Tibial artery (tissue), 4 donors: ENCODE measurements at regions not wholly inside any gene's neighbourhood (a gene's known extent, or its start where the extent isn't known, plus 50 kb on each side); places are given as distances from the start of the nearest gene placed in this dataset.
A peak's percentile ranks its signal among the peaks of the same experiment; 100 is the strongest.
"Not testable (repeated sequence)": the region's sequence is repeated elsewhere in the genome, so short reads cannot be mapped to it uniquely, and the experiment has no call there.

Source experiments
- DNase-seq, 2 donors: peaks; one replicate each; pipeline ENCODE4 v3.0.0-alpha.2; 2019
- H3K27ac ChIP-seq, 2 donors: fragments of 200-600 bp; sonication (generic) in 1 of 2; 1 replicate in 1 of 2; 2 replicates in 1 of 2; pipeline ENCODE4 v1.5.1; 2018 to 2019; ENCODE audit warnings: mild to moderate bottlenecking in 1 of 2
- H3K27me3 ChIP-seq, 2 donors: fragments of 200-600 bp; sonication (generic) in 1 of 2; one replicate each; pipeline versions ENCODE4 v1.5.1 to v1.6.0; 2016 to 2019
- H3K36me3 ChIP-seq, 3 donors: fragments of 200-600 bp; sonication (generic) in 2 of 3; one replicate each; pipeline ENCODE4 v1.5.1; 2016 to 2019; ENCODE audit warnings: mild to moderate bottlenecking in 2 of 3
- H3K4me1 ChIP-seq, 4 donors: fragments of 200-600 bp; sonication (generic) in 2 of 4; 1 replicate in 3 of 4; 2 replicates in 1 of 4; pipeline ENCODE4 v1.5.1; 2016 to 2019
- H3K4me3 ChIP-seq, 2 donors: fragments of 200-600 bp; sonication (generic) in 1 of 2; 1 replicate in 1 of 2; 2 replicates in 1 of 2; pipeline ENCODE4 v1.5.1; 2018 to 2019; ENCODE audit warnings: mild to moderate bottlenecking in 2 of 2
- H3K9me3 ChIP-seq, 3 donors: fragments of 200-600 bp; sonication (generic) in 1 of 3; one replicate each; pipeline ENCODE4 v1.5.1; 2016 to 2019
- intact Hi-C: fragments of 100-400 bp; cut with DNase I; formaldehyde crosslinking; loops from one replicate; pipeline ENCODE4 v1.15.0; 2023; ENCODE audit warnings: low total_unique reads
- TF ChIP-seq, protein P1 (sequence below), 2 experiments: fragments of 200-600 bp in 1 of 2; fragments of 450-650 bp in 1 of 2; IDR thresholded peaks; one replicate each; pipeline ENCODE4 v1.5.1; 2017 to 2019; ENCODE audit warnings: antibody characterized with exemption in 2 of 2, mild to moderate bottlenecking in 1 of 2, moderate library complexity in 1 of 2

DNA sequence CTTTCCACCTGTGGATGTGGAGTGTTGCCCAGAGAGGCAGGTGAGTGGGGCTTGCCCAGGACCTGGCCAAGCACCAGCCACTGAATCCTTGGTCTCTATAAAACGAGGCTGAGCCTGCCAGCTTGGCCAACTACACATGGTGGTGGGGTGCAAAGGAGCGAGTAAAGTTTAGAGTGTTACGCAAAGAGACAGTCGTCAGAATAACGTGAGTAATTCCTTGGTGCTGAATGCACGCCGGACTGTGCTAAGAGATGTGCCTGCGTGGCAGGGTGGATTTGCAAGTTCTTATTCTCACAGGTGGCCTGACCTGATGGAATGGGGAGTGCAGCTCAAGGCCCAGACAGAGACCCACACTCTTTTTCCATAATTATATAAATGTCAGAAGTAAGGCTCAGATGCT, 88.6 kb upstream of the B3GAT1 start:
- H3K27ac ChIP-seq: no peak overlapping the region
- intact Hi-C loops: no loop called here
- peak in 1 of 2 donors; percentile 32 for DNase-seq
- H3K27me3 ChIP-seq: peaks cover 0 to 26% of the 10 kb centered on the region in 2 donors
- no peaks in the 10 kb centered on the region for H3K36me3 ChIP-seq
- H3K9me3 ChIP-seq: peaks cover 0 to 4% (median 0%) of the 10 kb centered on the region in 3 donors
- H3K4me1 ChIP-seq: no peaks in the 10 kb centered on the region
- no peak overlapping the region for H3K4me3 ChIP-seq
- TF ChIP-seq, protein P1, sequence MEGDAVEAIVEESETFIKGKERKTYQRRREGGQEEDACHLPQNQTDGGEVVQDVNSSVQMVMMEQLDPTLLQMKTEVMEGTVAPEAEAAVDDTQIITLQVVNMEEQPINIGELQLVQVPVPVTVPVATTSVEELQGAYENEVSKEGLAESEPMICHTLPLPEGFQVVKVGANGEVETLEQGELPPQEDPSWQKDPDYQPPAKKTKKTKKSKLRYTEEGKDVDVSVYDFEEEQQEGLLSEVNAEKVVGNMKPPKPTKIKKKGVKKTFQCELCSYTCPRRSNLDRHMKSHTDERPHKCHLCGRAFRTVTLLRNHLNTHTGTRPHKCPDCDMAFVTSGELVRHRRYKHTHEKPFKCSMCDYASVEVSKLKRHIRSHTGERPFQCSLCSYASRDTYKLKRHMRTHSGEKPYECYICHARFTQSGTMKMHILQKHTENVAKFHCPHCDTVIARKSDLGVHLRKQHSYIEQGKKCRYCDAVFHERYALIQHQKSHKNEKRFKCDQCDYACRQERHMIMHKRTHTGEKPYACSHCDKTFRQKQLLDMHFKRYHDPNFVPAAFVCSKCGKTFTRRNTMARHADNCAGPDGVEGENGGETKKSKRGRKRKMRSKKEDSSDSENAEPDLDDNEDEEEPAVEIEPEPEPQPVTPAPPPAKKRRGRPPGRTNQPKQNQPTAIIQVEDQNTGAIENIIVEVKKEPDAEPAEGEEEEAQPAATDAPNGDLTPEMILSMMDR (IDR thresholded peaks at IDR 0.05): no peak

DNA sequence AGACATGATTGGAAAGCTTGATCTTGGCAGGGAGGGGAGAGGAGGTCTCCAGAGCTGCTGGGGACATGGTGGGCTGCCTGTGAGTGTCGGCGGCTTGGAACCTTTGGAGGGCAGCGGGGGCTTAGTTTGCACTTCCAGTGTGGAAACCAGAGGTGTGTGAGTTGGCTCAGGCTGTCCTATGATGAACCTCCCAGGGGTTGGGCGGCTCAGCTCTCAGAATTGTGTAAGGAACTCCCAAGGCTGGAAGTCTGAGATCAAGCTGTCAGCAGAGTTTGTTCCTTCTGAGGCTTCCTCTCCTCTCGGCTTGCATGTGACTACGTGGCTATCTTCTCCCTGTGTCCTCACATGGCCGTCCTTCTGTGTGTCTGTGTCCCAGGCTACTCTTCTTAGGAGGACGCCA, 87.9 kb upstream of the B3GAT1 start:
- H3K4me3 ChIP-seq: no peak overlapping the region
- no peaks in the 10 kb centered on the region for H3K36me3 ChIP-seq
- H3K4me1 ChIP-seq: no peaks in the 10 kb centered on the region
- intact Hi-C loops: no loop called here
- peaks cover 0 to 4% (median 0%) of the 10 kb centered on the region in 3 donors for H3K9me3 ChIP-seq
- H3K27ac ChIP-seq: no peak overlapping the region
- H3K27me3 ChIP-seq: peaks cover 0 to 26% of the 10 kb centered on the region in 2 donors
- TF ChIP-seq, protein P1 (IDR thresholded peaks at IDR 0.05): no peak
- peak in 1 of 2 donors; percentile 57 for DNase-seq

DNA sequence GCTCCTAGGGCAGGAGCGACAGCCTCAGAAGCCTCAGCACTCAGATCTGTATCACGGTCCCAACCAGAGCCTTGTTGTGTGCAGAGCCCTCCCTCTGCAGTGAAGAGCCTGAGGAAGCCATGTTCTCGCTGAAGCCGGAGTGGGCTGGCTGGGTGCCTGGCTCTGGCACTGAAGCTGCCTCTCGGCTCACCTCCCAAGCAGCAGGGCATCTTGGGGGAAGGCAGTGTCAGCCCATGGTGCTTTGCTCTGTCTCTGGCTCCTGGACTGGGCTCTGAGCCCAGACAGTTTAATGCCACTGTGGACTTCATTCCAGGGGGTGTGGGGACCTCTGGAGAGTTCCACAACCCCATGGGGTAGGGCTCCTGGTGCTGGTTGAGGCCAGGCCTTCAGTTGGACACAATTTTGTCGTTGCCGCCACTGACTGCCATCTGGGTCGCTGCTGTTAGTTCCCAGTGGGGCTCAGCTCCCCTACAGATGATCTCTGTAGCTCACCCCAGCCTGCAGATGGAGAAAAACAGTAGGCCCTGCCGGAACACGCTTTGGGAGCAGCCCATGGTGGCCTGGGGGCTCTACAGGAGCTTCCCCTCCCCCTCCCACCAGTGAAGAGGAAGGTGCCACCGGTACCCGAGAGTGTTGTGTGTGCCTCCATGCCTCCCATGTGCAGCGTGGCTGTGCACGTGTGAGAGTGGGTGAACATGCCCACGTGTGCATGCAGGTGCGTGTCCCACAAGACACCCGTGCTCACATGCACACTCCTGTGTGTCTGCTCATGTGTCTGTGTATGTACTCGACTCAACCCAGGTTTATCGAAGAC, 86.5 kb upstream of the B3GAT1 start:
- intact Hi-C loops: no loop called here

DNA sequence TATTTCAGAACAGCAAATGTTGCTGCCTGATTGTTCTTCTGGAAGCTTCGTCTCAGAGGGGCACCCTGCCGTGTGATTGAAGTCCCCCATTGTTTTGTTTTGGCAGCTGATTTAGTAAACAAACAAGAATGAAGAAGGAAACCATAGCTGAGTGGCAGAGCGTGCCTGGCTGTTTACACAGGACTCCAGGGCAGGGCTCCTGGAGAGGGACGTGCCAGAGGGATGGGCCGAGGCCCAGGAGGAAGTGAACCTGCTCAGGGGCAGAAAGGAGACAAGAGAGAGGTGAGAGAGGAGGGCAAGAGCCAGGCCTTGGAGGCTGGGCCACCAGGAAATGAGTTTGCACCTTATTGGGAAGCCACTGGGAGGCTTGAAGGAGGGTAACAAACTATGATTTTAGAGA, 85.5 kb upstream of the B3GAT1 start:
- Histone ChIP-seq H3K9me3 (peaks cover 0 to 4% (median 0%) of the 10 kb centered on the region in 3 donors), H3K4me3 (no peak overlapping the region), H3K27me3 (peaks cover 0 to 19% of the 10 kb centered on the region in 2 donors), H3K4me1 (no peaks in the 10 kb centered on the region), H3K27ac (no peak overlapping the region), H3K36me3 (no peaks in the 10 kb centered on the region)
- intact Hi-C loops: no loop called here
- DNase-seq: peak in 1 of 2 donors; percentile 28
- TF ChIP-seq, protein P1 (IDR thresholded peaks at IDR 0.05): no peak

More for the DNA sequence above, 86.5 kb upstream of the B3GAT1 start:
- Histone ChIP-seq H3K36me3 (no peaks in the 10 kb centered on the region), H3K9me3 (peaks cover 0 to 4% (median 0%) of the 10 kb centered on the region in 3 donors), H3K27ac (no peak overlapping the region), H3K4me1 (no peaks in the 10 kb centered on the region), H3K27me3 (peaks cover 0 to 26% of the 10 kb centered on the region in 2 donors), H3K4me3 (no peak overlapping the region)
- DNase-seq: peak in 1 of 2 donors; percentile 42
- TF ChIP-seq, protein P1 (IDR thresholded peaks at IDR 0.05): no peak

DNA sequence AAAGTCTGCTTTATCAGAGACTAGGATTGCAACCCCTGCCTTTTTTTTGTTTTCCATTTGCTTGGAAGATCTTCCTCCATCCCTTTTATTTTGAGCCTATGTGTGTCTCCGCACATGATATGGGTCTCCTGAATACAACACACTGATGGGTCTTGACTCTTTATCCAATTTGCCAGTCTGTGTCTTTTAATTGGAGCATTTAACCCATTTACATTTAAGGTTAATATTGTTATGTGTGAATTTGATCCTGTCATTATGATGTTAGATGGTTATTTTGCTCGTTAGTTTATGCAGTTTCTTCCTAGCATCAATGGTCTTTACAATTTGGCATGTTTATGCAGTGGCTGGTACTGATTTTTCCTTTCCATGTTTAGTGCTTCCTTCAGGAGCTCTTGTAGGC, 84.0 kb upstream of the B3GAT1 start:
- intact Hi-C loops, H3K4me3 ChIP-seq, H3K27me3 ChIP-seq, H3K36me3 ChIP-seq, DNase-seq, H3K27ac ChIP-seq, H3K9me3 ChIP-seq, H3K4me1 ChIP-seq: not testable (repeated sequence)

DNA sequence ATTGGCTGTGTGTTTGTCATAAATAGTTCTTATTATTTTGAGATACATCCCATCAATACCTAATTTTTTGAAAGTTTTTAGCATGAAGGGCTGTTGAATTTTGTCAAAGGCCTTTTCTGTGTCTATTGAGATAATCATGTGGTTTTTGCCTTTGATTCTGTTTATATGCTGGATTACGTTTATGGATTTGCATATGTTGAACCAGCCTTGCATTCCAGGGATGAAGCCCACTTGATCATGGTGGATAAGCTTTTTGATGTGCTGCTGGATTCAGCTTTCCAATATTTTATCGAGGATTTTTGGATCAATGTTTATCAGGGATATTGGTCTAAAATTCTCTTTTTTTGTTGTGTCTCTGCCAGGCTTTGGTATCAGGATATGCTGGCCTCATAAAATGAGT, 82.4 kb upstream of the B3GAT1 start:
- H3K27me3 ChIP-seq, H3K27ac ChIP-seq, H3K4me3 ChIP-seq, DNase-seq, intact Hi-C loops, H3K9me3 ChIP-seq, H3K4me1 ChIP-seq, H3K36me3 ChIP-seq: not testable (repeated sequence)

DNA sequence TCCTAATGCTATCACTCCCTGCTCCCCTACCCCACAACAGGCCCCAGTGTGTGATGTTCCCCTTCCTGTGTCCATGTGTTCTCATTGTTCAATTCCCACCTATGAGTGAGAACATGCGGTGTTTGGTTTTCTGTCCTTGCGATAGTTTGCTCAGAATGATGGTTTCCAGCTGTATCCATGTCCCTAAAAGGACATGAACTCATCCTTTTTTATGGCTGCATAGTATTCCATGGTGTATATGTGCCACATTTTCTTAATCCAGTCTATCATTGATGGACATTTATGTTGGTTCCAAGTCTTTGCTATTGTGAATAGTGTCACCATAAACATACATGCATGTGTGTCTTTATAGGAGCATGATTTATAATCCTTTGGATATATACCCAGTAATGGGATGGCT, 80.4 kb upstream of the B3GAT1 start:
- H3K4me3 ChIP-seq, H3K9me3 ChIP-seq, DNase-seq, H3K36me3 ChIP-seq, H3K27ac ChIP-seq, H3K4me1 ChIP-seq, intact Hi-C loops, H3K27me3 ChIP-seq: not testable (repeated sequence)
